HL-60 (cell line): ENCODE measurements at regions not wholly inside any gene's neighbourhood (a gene's known extent, or its start where the extent isn't known, plus 50 kb on each side); places are given as distances from the start of the nearest gene placed in this dataset.

Experiments used
- DNase-seq, 2 experiments: peaks; one replicate each; pipeline ENCODE4 v3.0.0-alpha.2; 2010 to 2020; ENCODE audit warnings: low read depth in 1 of 2, low spot score in 1 of 2
- H3K27ac ChIP-seq: fragments of 250-450 bp; sonication (Bioruptor Pico); replicated peaks from 2 replicates; pipeline ENCODE4 v1.5.1; 2020; ENCODE audit warnings: mild to moderate bottlenecking, moderate library complexity
- H3K27me3 ChIP-seq: fragments of 250-450 bp; sonication (Bioruptor Pico); 2 replicates; pipeline ENCODE4 v1.5.1; 2021; ENCODE audit warnings: mild to moderate bottlenecking, moderate library complexity; ENCODE audit not compliant: insufficient read depth, poor library complexity, severe bottlenecking
- H3K4me3 ChIP-seq: replicated peaks from 2 replicates; pipeline ENCODE4 v1.5.1; 2011; ENCODE audit warnings: mild to moderate bottlenecking, control low read depth, low read length; ENCODE audit not compliant: insufficient read depth
- CTCF ChIP-seq: IDR thresholded peaks from one replicate; pipeline ENCODE4 v1.5.1; 2011; ENCODE audit warnings: low read length, control low read depth, inconsistent platforms; ENCODE audit not compliant: insufficient read depth
- GABPA ChIP-seq: IDR thresholded peaks from 2 replicates; pipeline ENCODE4 v1.6.1; 2012; ENCODE audit warnings: low read depth
- POLR2AphosphoS5 ChIP-seq: IDR thresholded peaks from 2 replicates; pipeline ENCODE4 v1.6.1; 2012; ENCODE audit warnings: low read depth
- REST ChIP-seq: IDR thresholded peaks from 2 replicates; pipeline ENCODE4 v1.6.1; 2012; ENCODE audit warnings: low read depth; ENCODE audit not compliant: insufficient replicate concordance
- SPI1 ChIP-seq: IDR thresholded peaks from 2 replicates; pipeline ENCODE4 v1.6.1; 2012; ENCODE audit warnings: low read depth, mild to moderate bottlenecking, borderline replicate concordance

GRCh38 chr1:25113086-25113485 lies 119.2 kb downstream of the SYF2 start:
- DNase-seq = peak in 1 of 2 experiments; percentile 73
- Histone ChIP-seq H3K27me3 (no peaks in the 10 kb centered on the region), H3K4me3 (no peak overlapping the region), H3K27ac (peak overlapping the region; percentile 67)
- TF ChIP-seq SPI1 = 0 out of 2 replicates have a peak, but pooled peaks have one; percentile 5
- no peak for TF ChIP-seq CTCF

DNA sequence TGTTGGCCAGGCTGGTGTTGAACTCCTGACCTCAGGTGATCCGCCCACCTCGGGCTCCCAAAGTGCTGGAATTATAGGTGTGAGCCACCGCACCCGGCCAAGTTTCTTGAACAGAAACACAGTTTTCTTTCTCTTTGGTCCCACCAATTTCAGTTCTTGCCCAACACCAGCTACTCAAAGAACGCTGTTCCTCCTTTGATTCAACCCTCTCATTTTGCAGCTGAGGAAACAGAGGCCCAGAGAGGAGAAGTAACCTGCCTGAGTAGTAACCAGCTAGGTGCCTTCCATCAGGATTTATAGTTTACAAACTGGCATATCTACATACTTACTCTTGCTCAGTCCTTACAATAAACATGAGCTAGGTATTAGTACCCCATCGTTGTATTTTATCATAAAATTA lies 119.9 kb downstream of the SYF2 start:
- DNase-seq = peak in 1 of 2 experiments; percentile 75
- H3K27me3 ChIP-seq = no peaks in the 10 kb centered on the region
- H3K4me3 ChIP-seq = no peak overlapping the region
- H3K27ac ChIP-seq = peak overlapping the region; percentile 67
- TF ChIP-seq GABPA (no peak), SPI1 (peak; percentile 68), CTCF (no peak)

GRCh38 chr1:25111706-25112105 lies 120.6 kb downstream of the SYF2 start:
- no peak for DNase-seq
- H3K27me3 ChIP-seq = no peaks in the 10 kb centered on the region
- H3K27ac ChIP-seq = peak overlapping the region; percentile 67
- TF ChIP-seq REST (no peak), GABPA (no peak)
- no peak overlapping the region for H3K4me3 ChIP-seq

GRCh38 chr1:25110485-25110884 lies 121.8 kb downstream of the SYF2 start:
- Histone ChIP-seq H3K27ac (no peak overlapping the region), H3K4me3 (no peak overlapping the region), H3K27me3 (no peaks in the 10 kb centered on the region)
- TF ChIP-seq POLR2AphosphoS5 = no peak
- no peak for TF ChIP-seq GABPA
- TF ChIP-seq REST = no peak
- TF ChIP-seq CTCF = no peak
- no peak for TF ChIP-seq SPI1
- DNase-seq = no peak
